HG02588 (cell line): ENCODE measurements at regions not wholly inside any gene's neighbourhood (a gene's known extent, or its start where the extent isn't known, plus 50 kb on each side); places are given as distances from the start of the nearest gene placed in this dataset.

Experiments
- ATAC-seq: cut with Tn5 transposase; IDR thresholded peaks from one replicate; pipeline ENCODE4 v1.9.1; 2021; ENCODE audit warnings: mild to moderate bottlenecking, moderate library complexity; ENCODE audit not compliant: unreplicated experiment

DNA sequence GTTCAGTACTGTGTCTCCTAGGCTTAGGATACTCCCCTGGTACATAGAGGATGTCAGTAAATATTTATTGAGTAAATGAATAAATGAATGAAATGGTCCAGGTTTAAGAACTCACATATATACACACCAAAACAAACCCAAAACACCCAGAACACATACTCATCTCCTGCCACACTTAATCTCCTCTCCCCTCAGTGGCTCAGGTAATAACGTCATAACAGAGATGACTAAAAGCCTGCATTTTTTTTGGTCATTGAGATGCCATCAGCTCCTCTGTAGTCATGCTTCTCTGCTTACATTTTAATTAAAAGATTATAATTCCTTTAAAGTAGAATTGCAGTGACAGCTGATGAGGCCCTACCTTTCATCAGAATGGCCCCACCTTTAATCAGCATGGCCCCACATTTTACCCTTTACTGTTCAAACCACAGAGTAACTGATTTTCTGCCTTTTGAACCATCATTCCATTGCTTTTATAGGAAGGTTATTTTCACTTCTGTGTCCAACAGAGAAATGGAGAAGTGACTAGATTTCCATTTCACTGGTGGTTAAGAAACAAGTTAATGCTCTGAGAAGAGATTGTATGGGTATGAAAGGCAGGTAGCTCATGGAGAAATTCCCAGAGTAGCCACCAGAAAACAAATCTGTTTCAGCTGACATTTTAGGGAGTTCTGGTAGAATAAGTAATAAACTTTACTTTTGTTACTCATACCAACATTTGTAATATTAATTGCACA is 193.4 kb upstream of the ATP2B1 start:
- ATAC-seq = no peak

DNA sequence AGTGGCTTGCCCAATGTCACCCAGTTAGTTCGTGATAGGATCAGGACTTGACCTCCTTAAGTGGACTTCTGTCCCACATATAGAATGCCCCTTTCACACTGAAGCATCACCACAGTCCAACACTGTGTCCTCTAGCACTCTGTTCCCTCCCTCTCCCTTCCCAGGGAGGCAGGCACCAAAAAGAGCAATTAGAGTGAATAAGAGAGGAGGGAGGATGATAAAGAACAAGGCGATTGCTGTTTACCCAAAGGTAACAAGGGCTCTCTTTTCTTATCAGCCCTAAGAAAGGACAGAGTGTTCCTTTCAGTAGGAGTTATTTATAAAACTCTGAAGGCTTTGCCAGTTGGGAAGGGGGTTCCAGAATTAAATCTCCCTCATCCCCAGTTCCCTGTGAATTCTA is 192.7 kb upstream of the ATP2B1 start:
- no peak for ATAC-seq

DNA sequence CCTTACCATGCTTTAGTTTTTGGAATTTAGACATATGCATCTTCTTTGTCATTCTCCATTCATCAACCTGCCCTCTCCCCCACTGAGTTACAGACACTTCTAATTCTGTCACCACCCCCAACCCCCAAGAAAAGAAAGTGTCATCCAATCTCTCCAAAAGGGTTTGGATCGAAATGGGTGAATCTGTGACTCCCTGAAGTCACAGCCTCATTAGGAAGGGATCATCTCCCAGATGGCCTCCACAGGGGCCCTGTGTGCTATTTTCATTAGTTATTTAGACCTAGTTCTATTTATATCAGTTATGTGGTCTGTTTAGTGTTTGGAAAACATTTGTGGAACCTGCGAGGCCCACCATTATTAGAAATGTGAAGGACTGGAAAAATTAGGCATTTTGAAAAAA is 191.0 kb upstream of the ATP2B1 start:
- no peak for ATAC-seq

DNA sequence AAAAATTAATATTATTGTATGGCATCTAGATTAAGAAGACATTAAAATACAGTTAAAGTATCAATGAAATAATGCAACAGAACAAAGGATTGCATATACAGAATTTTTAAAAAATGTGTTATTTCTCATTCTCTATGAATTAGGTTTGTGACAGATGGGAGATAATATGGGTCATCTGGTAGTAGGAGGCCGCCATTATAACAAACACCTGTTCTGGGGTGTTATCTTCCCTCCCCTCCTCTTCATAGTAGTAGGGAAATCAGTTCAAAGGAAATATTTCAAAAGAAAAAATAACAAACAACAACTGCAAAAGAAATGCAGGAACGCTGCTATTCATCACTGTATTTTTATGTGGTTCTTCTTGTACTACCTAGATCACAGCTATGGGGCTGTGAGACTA is 187.0 kb upstream of the ATP2B1 start:
- no peak for ATAC-seq

DNA sequence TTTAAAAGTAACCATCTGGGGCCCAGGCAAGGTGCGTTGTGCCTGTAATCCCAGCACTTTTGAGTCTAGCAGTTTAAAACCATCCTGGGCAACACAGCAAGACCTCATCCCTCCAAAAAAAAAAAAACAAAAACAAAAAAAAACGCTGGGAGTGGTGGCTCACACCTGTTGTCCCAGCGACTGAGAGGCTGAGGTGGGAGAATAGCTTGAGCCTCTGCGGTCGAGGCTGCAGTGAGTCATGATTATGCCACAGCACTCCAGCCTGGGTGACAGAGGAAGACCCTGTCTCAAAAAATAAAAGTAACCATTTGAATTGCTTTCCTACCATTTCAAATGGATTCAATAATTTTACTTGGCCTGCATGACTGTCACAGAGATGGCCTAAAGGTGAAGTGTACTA is 186.5 kb upstream of the ATP2B1 start:
- no peak for ATAC-seq

DNA sequence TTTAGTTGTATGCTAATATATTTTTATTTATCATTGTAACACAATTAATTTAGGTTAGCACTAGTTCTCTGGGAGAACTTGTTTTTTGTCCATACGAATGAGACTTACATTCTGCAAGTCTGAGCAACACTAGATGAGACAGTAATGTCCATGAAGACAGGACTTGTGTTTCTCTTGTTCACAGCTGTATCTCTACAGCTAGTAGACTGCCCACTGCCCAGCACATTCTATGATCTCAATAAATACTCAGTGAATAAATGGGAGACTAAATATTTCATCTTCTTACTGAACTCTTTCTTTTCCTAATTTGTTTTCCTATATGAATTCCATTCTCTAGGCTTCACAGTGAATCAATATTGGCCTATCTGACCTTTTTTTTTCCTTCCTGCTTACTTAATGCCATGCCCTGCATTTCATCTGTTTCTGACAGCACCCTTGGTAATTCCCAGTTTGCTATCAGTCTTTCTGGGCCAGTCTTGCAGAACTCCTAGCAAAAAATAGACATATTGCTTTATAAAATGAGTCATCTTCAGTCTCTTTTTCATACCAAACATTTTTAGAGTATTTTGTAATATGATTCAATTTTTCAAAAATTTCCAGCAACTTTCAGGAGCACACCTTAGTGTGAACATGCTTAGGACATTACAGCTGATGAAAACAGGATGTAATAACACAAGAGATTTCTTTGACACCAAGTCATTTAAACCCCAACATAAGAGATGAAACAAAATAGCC is 185.5 kb upstream of the ATP2B1 start:
- no peak for ATAC-seq

DNA sequence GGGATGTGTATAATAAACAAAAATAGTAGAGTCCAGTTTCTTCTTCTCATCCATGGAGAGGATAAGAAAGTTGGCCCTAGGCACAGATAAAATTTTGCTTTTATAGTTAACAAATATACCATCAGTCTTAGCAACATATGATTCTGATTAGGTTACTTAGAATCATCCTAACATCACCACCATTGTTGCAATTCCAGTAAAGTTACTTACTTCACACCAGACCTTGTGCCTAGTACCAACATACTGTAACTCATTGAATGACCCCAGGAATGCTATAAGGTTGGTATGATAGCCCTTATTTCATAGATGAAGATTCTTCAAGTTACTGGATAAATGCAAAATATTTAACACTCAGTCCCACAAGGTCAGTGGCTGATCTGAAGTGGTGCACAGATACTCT is 183.8 kb upstream of the ATP2B1 start:
- no peak for ATAC-seq

DNA sequence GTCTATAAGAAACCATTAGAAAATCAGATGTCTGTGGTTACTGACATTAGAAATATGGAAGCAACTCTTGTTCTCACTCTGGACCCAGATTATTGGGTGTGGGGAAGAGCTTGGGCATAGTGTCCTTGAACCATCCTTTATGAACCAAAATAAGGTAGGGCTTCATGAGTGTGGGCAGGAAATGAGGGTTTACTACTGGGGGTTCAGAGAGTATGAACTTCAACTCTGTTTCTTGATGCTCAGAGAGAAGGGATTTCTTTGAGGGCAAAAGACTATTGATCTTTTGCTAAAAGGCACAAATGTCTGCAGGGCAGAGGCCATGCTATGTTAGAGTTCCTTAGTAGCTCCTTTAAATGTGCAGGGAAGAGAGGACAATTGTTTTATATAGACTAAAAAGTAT is 183.3 kb upstream of the ATP2B1 start:
- ATAC-seq = no peak

DNA sequence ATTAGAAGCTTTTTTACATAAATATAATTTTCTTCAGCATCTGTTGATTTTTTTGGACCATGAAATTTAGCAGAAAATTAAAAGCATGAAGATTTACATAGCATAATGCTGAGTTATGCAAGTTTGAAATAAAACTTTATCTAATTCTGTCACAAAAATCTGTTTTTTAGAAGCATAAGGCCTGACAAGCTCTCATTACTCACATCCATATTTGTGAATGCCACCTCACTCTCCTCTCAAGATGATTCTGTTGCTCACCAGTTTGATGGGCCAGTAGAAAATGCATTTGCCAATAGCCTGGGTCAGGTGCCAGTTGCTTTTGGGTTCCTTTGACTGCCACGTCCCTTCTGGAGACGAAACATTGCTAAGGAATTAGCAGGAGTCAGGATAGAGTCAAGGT is 181.5 kb upstream of the ATP2B1 start:
- ATAC-seq = no peak

DNA sequence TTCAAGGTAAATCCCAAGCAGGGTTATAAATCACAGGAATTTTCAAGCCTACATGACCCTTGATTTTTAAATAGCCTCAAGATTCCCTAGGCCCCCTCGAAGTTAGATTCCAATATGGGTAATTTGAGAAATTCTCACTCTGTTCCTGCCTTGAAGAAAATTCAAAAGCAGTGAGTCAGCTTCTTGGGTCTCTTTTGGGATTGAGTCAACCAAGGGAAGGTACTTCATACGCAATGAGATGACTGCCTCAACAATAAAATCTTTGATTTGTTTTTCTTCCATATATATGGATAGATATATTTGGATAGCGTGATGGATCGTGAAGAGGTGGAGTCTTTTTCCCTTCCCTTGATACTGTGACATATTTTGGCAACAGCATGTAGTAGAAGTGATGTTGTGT is 180.4 kb upstream of the ATP2B1 start:
- no peak for ATAC-seq

DNA sequence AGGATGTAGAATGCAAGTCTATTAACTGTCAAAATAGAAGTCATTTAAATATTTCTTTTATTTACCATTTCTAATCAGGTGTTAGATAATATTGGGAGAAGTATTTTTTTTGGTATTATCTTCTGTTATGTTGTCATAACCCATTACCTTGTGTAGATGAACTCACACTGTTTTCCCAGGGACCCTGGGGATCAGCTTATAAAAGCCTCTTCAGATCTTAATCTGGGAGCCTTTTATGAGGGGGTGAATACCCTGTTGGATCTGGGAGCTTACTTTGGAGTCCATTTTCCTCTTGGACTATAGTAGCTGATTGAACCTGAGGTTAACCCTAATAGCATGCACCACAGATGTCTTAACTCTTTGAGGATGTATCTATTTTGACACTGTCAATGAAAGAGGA is 176.3 kb upstream of the ATP2B1 start:
- no peak for ATAC-seq

DNA sequence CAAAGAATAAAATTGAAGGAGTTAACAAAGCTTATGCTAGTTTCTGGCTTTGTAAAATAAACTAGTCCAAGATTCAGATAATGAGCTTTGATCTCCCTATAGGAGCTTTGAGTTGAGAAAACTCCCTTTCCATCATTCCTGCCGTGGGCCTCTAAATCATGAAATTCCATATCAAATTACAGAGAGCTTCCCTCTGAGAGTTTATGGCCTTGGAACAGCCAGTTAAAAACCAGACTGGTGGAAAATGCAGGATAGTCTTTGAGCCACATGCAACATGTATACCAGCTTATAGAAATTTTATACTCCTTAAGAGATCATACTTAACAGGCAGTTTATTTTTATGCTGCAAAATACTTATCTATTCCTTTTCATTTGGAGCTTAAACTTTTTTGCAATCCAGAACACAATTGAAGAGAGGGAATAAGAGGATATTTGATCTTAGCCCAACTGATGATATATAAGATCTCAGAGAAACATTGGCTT is 175.8 kb upstream of the ATP2B1 start:
- no peak for ATAC-seq

DNA sequence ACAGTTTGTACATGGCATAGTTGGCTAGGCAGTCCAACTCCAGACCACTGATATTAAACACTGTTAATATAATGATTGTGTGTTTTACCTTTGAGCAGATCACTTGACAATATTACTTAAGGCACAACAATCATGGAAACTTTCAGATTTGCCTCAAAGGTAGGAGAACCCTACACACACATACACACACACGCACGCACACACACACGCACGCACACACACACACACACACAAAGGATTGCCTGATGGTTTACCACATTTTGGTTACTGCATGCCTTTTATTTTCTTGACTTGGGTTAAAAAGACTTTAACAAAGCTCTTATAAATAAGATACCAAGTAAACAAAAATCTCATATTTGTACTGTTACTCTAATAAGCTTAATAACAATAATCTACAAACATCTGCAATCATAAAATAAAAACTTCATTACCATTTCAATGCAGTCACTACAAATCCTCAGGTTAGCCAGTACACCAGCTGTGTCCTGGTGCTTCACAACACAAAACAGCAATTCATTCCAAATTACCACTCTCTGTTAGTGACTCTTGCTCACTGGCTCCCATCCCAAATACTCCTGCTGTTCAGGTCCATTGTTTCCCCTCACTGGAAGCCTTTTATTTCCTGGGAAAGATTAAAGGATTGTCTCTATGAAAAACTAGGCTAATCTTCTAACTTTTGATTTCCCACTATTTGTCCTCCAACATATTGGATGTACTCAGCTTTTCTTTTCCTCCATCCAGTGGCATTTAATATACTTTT is 175.2 kb upstream of the ATP2B1 start:
- ATAC-seq = no peak

DNA sequence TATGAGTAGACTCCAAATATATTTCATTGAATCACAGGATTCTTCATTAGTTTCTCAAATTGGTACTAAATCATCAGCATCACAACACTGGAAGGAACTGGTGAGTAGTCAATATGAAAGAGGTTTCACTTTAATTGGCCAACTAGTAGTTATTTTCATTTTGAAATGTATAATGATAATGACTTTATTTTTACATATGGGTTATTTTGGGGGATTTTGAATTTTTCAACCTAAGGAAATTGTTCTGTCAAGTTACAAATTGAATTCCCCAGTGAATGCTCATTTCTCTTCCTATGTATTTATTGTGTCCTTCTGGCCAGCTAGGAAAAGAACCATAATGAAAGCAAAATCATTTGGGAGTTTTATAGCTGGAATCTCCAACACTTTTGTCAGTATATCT is 174.2 kb upstream of the ATP2B1 start:
- ATAC-seq = no peak

DNA sequence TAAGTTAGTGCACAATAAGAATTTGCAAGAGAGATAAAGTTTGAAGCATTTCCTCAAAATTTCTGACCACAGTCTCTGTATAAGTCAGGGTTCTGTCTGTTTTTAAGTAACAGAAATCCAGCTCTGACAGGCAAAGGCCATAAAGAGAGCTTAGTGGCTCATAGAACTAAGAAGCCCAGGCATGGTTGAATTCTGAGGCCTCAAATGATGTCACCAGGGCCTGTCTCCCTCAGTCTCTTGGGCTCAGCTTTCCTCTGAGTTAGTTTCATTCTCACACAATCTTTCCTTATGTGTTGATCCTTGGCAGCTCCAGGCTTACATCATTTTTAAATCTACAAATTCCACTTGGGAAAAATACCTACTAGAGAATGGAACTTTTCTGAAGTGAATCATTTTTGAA is 173.4 kb upstream of the ATP2B1 start:
- ATAC-seq = peak; percentile 51

DNA sequence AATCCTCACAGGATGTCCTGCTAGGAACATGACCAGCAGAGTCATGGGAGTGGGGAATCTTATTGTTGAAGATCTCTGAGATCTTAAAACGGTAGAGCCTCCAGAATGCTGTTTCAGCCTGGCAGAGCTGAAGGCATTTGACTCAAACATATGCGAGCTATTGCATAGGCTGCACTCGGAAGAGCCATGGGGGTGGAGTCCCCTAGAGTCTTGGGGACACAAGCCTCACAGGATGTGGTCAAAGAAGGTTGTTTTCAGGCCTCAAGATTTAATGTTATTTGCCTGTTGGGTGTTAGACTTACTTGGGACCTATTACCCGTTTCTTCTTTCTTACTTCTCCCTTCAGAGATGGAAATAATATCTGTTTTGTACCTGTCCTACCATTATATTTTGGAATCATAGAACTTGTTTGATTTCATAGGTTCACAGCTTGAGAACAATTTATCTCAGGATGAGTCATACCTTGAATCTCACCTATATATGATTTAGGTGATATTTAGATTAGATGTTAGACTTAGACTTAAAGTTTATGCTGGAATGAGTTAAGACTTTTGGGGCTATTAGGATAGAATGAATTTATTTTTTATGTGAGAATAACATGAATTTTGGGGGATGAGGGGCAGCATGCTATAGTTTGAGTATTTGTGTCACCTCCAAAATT is 172.2 kb upstream of the ATP2B1 start:
- peak; percentile 91 for ATAC-seq

DNA sequence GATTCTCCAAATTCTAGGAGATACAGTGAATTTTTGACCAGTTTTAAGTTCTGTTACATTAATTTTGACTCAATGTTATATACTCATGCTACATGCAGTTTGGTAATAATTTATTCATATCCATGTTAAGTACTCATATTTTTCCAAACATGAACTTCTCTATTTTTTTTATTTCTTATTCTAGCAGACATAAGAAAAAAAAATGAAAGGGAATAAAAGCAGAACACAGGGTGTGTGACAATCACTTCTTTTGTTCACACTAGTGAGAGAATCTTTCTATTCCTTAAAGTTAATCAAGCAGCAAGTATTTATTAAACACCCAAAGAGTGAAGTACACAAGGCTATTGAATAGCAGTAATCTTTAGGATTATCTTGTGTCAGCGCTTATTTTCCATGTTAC is 171.1 kb upstream of the ATP2B1 start:
- ATAC-seq = no peak

DNA sequence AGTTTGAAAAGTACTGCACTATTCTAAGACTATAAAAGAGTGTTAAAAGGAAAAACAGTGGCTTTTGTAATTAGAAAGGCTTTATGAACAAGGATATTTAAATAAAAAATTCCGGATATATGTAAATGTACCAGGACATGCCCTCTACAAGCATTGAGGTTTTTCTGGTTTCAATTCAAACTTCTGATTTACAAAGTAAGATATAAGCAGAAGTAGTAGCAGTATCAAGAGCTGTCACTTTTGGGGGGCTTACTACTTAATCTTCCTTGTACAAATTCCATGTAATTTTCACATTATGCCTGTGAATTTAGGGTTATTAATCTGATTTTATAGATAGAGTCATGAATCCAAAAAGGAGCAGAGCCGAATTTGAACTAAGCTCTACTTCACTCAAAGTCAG is 170.3 kb upstream of the ATP2B1 start:
- ATAC-seq = no peak

DNA sequence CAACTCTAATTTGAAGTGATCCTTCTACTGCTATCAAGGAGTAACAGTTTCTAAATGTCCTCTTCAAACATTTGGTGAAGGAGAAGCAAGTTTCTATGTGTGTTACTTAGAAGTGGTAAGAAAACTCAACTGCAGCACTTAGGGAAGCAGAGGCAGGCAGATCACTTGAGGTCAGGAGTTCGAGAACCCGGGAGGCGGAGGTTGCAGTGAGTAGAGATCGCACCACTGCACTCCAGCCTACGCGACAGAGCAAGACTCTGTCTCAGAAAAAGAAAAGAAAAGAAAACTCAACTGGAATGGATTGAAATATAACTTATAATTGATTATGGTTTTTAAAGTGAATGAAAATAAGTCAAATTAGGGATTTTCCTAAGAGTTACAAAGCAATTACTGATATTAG is 169.7 kb upstream of the ATP2B1 start:
- ATAC-seq = no peak

DNA sequence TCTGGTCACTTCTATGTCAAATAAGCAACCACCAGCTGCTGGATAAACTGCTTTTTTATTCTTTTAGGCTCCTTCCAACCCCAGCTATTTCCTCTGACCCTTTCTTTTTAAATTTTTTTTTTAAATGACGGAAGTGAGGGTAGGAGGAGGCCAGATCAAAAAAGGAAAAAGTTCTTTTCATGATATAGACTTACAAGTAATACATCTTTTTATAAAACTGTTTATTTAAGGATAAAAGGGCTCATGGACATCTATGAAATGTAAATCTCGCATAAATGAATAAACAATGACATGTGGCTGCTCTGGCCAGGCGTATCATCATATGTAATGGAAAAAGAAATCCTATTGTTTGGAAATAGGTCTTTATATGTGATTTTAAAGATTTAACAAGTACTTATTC is 169.0 kb upstream of the ATP2B1 start:
- no peak for ATAC-seq

DNA sequence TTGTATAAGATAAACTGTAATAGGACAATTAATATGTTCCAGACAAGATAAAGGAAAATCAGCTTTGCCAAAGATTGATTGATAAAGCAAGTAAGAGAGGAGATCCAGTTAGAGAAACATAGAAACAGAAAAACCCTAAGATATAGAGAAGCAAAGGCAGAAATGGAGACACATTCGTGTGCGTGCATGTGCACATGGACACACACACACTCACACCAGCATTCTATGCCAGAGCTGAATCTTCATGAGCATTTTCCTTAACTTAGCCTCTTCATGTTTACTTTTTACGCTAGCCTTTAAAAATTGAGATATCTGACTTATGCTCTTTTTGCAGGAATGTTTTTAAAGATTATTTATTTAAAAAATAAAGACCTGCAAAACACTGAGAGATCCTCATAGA is 168.5 kb upstream of the ATP2B1 start:
- no peak for ATAC-seq
